Panc1 (cell line): ENCODE measurements at regions not wholly inside any gene's neighbourhood (a gene's known extent, or its start where the extent isn't known, plus 50 kb on each side); places are given as distances from the start of the nearest gene placed in this dataset.

Experiments used
- CTCF ChIP-seq: fragments of 450-650 bp; IDR thresholded peaks from 2 replicates; pipeline ENCODE4 v1.5.1; 2017; ENCODE audit warnings: mild to moderate bottlenecking
- POLR2AphosphoS5 ChIP-seq: IDR thresholded peaks from 2 replicates; pipeline ENCODE4 v1.6.1; 2012; ENCODE audit warnings: mild to moderate bottlenecking, low read depth, low read length, moderate library complexity
- REST ChIP-seq, 2 experiments: IDR thresholded peaks; 2 replicates each; pipeline ENCODE4 v1.6.1; 2011 to 2012; ENCODE audit warnings: low read depth in 2 of 2, control low read depth in 1 of 2, low read length in 1 of 2, mild to moderate bottlenecking in 1 of 2, moderate library complexity in 1 of 2; ENCODE audit not compliant: insufficient read depth in 1 of 2
- SIN3A ChIP-seq: IDR thresholded peaks from 2 replicates; pipeline ENCODE4 v1.6.1; 2012; ENCODE audit warnings: low read depth, mild to moderate bottlenecking, low read length, moderate library complexity, borderline replicate concordance; ENCODE audit not compliant: insufficient read depth
- TCF7L2 ChIP-seq: IDR thresholded peaks from 2 replicates; pipeline ENCODE4 v1.6.1; 2011; ENCODE audit warnings: mild to moderate bottlenecking, low read depth, low read length, inconsistent platforms

- TF ChIP-seq CTCF = no peak
- no peak for TF ChIP-seq POLR2AphosphoS5
- TF ChIP-seq TCF7L2 = no peak
- TF ChIP-seq SIN3A = no peak
- TF ChIP-seq REST (IDR thresholded peaks at IDR 0.05; ENCODE audit: insufficient read depth in 1 of 2, low read depth in 2 of 2, low read length in 1 of 2) = no peak
Observed at GRCh38 chr5:29203049-29203448, 1990.4 kb upstream of the CDH6 start.
